Urinary bladder (tissue), 3 donors: ENCODE measurements at regions not wholly inside any gene's neighbourhood (a gene's known extent, or its start where the extent isn't known, plus 50 kb on each side); places are given as distances from the start of the nearest gene placed in this dataset.

Experiments used
- DNase-seq: peaks from one replicate; pipeline ENCODE4 v3.0.0-alpha.2; 2015; ENCODE audit errors: extremely low spot score
- H3K27ac ChIP-seq: one replicate; pipeline ENCODE4 v1.5.1; 2013; ENCODE audit warnings: low read depth, mild to moderate bottlenecking, moderate library complexity
- H3K36me3 ChIP-seq: one replicate; pipeline ENCODE4 v1.6.1; 2013; ENCODE audit warnings: mild to moderate bottlenecking, moderate library complexity; ENCODE audit not compliant: insufficient read depth
- H3K4me1 ChIP-seq: one replicate; pipeline ENCODE4 v1.6.1; 2013; ENCODE audit warnings: mild to moderate bottlenecking, moderate library complexity; ENCODE audit not compliant: insufficient read depth
- H3K4me3 ChIP-seq: one replicate; pipeline ENCODE4 v1.5.1; 2013; ENCODE audit warnings: low read depth, low read length
- WGBS: extraction: QIAGEN DNeasy Blood & Tissue Kit; methylation state at CpG from one replicate; pipeline ENCODE4 v1.1.7; 2013; 5-methylcytosine and 5-hydroxymethylcytosine counted together
- donor health status: healthy with polysubstance abuse.
- donor health status: healthy.

DNA sequence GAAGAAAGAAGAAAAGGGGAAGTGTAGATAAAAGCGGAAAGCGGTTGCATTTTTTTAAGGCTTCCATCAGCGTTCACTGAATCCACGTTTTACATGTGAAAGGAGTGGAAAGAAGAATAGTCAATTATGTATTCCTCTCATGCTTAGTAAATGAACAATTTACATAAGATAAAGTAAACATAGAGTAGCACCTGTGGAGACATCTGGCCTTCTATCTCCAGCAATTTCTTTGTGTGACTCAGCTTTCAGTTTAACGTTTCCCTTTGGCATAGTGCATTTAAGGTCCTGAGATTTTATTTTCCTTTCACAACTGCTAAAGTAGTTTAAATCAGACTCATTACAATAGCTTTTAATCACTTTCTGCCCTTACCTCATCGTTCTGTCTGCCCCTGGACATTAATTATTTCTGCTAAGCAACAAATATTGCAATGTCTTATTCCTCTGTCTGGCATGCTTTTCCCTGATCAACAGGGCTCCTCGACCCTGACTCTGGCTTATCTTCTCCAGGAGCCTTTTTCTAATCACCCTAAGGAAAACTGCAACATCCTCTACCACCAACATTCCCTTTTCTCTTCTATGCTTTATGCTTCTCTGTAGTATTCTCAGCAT lies 383.5 kb upstream of the VWC2 start:
- Histone ChIP-seq H3K27ac (no peak overlapping the region), H3K4me1 (no peaks in the 10 kb centered on the region), H3K4me3 (no peak overlapping the region), H3K36me3 (no peaks in the 10 kb centered on the region)
- DNase-seq = no peak
- 67% methylated on average over 7 of the region's 7 CpGs for WGBS

DNA sequence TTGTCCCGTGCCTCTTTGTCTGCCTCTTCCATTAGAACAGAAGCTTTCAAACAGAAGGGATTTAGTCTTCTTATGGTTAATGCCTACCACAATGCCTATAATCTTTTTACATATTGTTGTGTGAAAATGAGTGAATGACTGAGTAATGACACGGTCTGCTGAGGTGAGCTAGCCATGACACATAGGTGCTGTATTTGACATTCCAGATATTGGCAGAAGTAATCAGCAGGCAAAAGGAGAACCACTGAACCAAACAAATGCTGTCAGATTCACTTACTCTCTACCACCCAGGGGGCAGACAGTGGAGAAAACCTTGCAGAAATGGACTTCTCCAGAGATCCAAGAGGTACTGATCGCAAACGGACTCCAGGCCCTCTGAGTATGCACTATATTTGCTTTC lies 377.2 kb upstream of the VWC2 start:
- Histone ChIP-seq H3K27ac (no peak overlapping the region), H3K4me3 (no peak overlapping the region), H3K4me1 (no peaks in the 10 kb centered on the region), H3K36me3 (no peaks in the 10 kb centered on the region)
- 76% methylated on average over 4 of the region's 4 CpGs for WGBS
- DNase-seq = no peak

DNA sequence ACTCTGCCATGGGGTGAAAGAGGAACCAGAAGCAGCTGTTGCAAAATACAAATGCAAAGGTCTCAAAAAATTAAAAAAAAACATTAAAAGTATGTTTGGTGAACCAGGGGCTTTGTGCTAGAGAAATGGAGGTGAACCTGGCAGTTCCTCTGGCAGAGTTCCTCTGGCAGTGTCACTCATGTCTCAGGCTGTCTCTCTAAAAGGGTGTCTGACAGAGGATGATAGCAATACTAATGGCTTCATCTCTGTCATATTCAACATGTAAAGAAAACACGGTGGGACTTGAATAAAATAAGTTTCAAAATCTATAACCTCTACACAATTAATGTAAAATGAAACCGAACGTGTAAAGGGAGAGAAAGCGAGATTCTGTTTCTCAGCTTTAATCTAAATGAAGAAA lies 375.7 kb upstream of the VWC2 start:
- Histone ChIP-seq H3K36me3 (no peaks in the 10 kb centered on the region), H3K4me3 (no peak overlapping the region), H3K27ac (no peak overlapping the region), H3K4me1 (no peaks in the 10 kb centered on the region)
- DNase-seq = no peak
- WGBS = 89% methylated on average over 4 of the region's 4 CpGs

DNA sequence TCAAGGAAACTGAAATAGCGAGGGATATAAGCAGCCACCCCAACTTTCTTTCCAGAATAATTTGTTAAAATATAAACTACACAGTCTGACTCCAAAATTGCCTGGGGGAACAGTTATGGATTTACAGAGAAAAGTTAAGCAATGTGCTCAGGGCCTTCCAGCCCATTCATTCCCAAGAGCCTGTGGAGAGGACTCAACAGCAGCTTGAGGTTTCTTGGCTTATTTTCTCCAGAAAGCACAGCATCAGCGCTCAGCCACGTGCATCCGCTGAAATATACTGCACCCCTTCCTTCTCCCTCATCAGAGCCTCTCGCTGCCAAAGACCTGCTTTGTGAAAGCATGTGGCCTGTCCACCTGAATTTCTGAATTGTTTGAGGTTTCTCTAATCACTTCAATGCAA lies 375.2 kb upstream of the VWC2 start:
- Histone ChIP-seq H3K36me3 (no peaks in the 10 kb centered on the region), H3K4me3 (no peak overlapping the region), H3K4me1 (no peaks in the 10 kb centered on the region), H3K27ac (no peak overlapping the region)
- 77% methylated on average over 5 of the region's 5 CpGs for WGBS
- no peak for DNase-seq

DNA sequence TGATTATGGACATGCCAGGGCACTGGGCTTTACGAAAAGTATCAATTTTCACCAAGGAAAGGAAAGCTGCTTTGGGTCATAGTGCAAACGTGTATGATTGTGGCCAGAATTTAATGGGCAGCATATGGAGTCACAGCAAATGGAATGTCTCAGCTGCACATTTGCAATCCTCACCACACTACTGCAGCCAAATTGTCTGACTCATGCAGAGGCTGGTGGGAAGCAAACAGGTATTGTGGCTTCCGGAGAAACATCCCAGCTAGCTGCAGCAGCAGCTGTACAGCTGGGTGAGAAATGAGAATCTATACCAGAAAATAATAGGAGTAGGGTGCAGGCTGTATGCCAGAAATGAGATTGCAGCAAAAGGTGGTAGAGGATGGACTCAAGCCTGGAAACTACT lies 374.7 kb upstream of the VWC2 start:
- Histone ChIP-seq H3K4me1 (no peaks in the 10 kb centered on the region), H3K36me3 (no peaks in the 10 kb centered on the region), H3K27ac (no peak overlapping the region), H3K4me3 (no peak overlapping the region)
- 35% methylated on average over 3 of the region's 3 CpGs for WGBS
- DNase-seq = no peak

DNA sequence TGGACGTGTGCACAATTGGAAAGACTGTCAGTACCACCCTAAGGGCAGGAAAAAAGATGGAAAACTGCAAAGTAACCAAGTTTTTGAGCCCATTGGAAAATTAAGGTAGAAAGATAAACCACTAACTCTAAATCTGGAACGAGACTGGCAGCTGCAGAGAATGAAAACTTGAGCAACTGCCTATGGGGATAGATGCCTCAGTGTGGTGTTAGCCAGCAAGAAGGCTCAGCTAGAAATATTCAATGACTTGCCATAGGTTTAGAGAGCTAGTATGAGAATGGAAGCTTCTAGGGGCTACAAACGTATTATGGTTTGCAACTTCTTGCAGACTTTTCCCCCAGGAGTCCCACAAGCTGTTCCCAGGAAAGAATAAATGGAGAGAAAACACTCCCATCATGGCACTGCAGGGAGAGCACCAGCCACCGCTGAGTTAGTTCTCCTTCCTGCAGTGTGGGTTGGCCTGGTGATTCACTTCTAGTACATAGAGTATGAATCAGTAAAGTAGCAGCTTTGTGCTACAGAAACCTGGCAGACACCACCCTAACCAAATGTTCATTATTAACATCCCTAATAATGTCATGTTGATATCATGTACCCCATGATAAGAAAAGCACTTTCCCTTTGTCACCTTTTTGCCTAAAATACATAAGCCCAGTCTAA lies 372.4 kb upstream of the VWC2 start:
- 66% methylated on average over 4 of the region's 4 CpGs for WGBS

GRCh38 chr7:49403844-49404243 lies 369.6 kb upstream of the VWC2 start:
- Histone ChIP-seq H3K4me3 (no peak overlapping the region), H3K36me3 (no peaks in the 10 kb centered on the region), H3K27ac (no peak overlapping the region), H3K4me1 (no peaks in the 10 kb centered on the region)
- 80% methylated on average over 2 of the region's 2 CpGs for WGBS
- DNase-seq = no peak

More for the DNA sequence above, 372.4 kb upstream of the VWC2 start:
- Histone ChIP-seq H3K36me3 (no peaks in the 10 kb centered on the region), H3K27ac (no peak overlapping the region), H3K4me3 (no peak overlapping the region), H3K4me1 (no peaks in the 10 kb centered on the region)
- no peak for DNase-seq

DNA sequence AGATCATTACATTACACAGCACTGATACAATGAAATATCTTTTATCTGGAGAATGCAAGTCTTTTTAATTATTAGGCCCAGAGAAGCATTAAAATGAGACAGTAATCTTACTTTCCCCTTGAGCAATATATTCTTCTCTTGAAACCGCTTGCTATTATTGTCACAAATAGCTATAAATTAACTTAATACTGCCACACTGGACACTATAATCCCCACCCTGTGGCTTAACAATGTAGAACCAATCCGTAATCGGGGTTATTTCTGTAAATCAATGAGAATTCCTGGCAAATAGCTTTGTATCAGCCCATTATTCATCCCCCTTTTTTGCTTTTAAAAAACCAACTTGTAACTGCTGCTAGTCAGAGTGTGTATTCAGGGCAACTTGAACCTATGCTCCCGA lies 366.2 kb upstream of the VWC2 start:
- Histone ChIP-seq H3K36me3 (no peaks in the 10 kb centered on the region), H3K27ac (no peak overlapping the region), H3K4me3 (no peak overlapping the region), H3K4me1 (no peaks in the 10 kb centered on the region)
- no peak for DNase-seq
- 71% methylated on average over 4 of the region's 4 CpGs for WGBS

- DNase-seq = no peak
- no peaks in the 10 kb centered on the region for H3K36me3 ChIP-seq
- no peaks in the 10 kb centered on the region for H3K4me1 ChIP-seq
- no peak overlapping the region for H3K27ac ChIP-seq
- no peak overlapping the region for H3K4me3 ChIP-seq
- 69% methylated on average over 2 of the region's 2 CpGs for WGBS
Observed at GRCh38 chr7:49417034-49417433, 356.4 kb upstream of the VWC2 start.

DNA sequence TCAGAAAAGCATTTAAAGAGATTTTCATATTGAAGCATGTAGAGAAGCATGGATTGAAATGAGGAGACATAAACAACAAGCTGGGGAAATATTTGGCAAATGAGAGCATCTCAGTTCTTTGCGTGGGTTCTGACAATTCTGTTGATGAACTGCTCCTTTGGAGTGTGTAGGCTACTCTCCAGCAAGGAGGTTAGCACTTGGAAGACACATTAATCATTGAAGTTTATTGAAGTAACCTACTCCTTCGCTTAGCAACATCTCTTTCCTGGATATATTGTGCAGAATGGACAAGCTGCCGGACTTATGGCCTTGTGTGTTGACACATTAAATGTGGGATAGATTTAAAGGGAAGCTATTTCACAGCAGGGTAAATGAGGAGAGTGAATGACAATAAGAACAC lies 354.5 kb upstream of the VWC2 start:
- H3K27ac ChIP-seq = no peak overlapping the region
- H3K4me3 ChIP-seq = no peak overlapping the region
- H3K36me3 ChIP-seq = no peaks in the 10 kb centered on the region
- DNase-seq = no peak
- WGBS = 49% methylated on average over 3 of the region's 3 CpGs
- no peaks in the 10 kb centered on the region for H3K4me1 ChIP-seq

GRCh38 chr7:49422564-49422963 lies 350.9 kb upstream of the VWC2 start:
- H3K27ac ChIP-seq = no peak overlapping the region
- no peak overlapping the region for H3K4me3 ChIP-seq
- H3K36me3 ChIP-seq = no peaks in the 10 kb centered on the region
- no peaks in the 10 kb centered on the region for H3K4me1 ChIP-seq
- no peak for DNase-seq

DNA sequence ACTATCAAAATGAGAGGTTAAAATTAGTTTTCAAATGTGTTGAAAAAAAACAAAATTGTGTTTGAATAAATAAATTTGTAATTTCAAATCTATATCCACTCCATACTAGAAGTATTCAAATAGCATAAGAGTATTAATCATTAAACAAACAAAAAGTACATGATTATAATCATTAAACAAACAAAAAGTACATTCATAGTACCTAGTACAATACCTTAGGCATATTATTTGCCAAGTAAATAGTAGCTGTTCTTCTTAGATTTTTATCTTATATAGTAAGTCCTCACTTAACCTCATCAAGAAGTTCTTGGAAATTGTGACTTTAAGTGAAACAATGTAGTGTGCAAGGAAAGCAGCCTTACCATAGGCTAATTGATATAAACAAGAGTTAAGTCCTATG lies 349.3 kb upstream of the VWC2 start:
- DNase-seq = no peak
- H3K4me1 ChIP-seq = no peaks in the 10 kb centered on the region
- no peak overlapping the region for H3K27ac ChIP-seq
- H3K4me3 ChIP-seq = no peak overlapping the region
- H3K36me3 ChIP-seq = no peaks in the 10 kb centered on the region

DNA sequence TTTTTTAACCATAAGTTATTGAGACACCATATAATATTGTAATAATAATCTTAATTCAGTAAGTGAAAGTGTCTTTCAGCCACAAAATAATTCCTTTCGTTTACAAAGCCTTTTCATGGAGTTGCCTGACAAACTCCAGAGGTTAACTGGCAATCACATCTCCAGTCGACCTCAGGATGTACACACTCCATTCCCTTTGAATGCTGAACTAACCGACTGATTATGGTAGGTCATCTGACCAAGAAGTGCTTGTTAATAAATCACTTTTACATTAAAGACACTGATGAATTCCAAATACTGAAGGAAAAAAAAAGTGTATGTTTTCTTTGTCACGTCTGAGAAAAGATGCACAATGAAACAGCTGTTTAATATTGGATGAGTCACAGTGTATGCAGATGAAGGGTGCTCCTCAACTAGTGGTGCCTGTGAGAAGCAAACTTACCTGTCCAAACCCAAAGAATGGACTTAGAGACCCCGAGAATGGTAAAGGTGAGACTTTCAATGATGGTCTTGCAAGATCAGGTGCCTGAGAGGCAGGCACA lies 348.1 kb upstream of the VWC2 start:
- no peak for DNase-seq
- H3K27ac ChIP-seq = no peak overlapping the region
- no peak overlapping the region for H3K4me3 ChIP-seq
- no peaks in the 10 kb centered on the region for H3K36me3 ChIP-seq
- H3K4me1 ChIP-seq = no peaks in the 10 kb centered on the region
- 40% methylated on average over 5 of the region's 5 CpGs for WGBS

GRCh38 chr7:49432254-49432653 lies 341.2 kb upstream of the VWC2 start:
- Histone ChIP-seq H3K27ac (no peak overlapping the region), H3K4me1 (no peaks in the 10 kb centered on the region), H3K36me3 (no peaks in the 10 kb centered on the region), H3K4me3 (no peak overlapping the region)
- DNase-seq = no peak
- WGBS = 89% methylated on average over 4 of the region's 4 CpGs
